ENCODE measurements at regions not wholly inside any gene's neighbourhood (a gene's known extent, or its start where the extent isn't known, plus 50 kb on each side); places are given as distances from the start of the nearest gene placed in this dataset.

- TF ChIP-seq CTCF (IDR thresholded peaks at IDR 0.05; ENCODE audit: low read length), result no peak
- TF ChIP-seq EZH2phosphoT487 (IDR thresholded peaks at IDR 0.05; ENCODE audit: low read length), result no peak
Measured at GRCh38 chr6:890201-890600, 197.3 kb upstream of the EXOC2 start.

Data from MM.1S (cell line).